Lower leg skin (tissue), 3 donors: ENCODE measurements at regions not wholly inside any gene's neighbourhood (a gene's known extent, or its start where the extent isn't known, plus 50 kb on each side); places are given as distances from the start of the nearest gene placed in this dataset.

Experiments used
- CTCF ChIP-seq, 3 donors: fragments of 450-650 bp; IDR thresholded peaks; one replicate each; pipeline ENCODE4 v1.5.1; 2016; ENCODE audit warnings: antibody characterized with exemption in 3 of 3, mild to moderate bottlenecking in 3 of 3, moderate library complexity in 2 of 3
- POLR2A ChIP-seq, 2 donors: fragments of 450-650 bp; IDR thresholded peaks; one replicate each; pipeline ENCODE4 v1.6.1; 2016 to 2017; ENCODE audit warnings: antibody characterized with exemption in 2 of 2, mild to moderate bottlenecking in 1 of 2, moderate library complexity in 1 of 2

- TF ChIP-seq CTCF (IDR thresholded peaks at IDR 0.05), result no peak
- TF ChIP-seq POLR2A (IDR thresholded peaks at IDR 0.05), result no peak
Measured at GRCh38 chr22:48856308-48856615, 971.4 kb downstream of the BRD1 start.
